Smooth muscle cell (in vitro differentiated cells): ENCODE measurements at regions not wholly inside any gene's neighbourhood (a gene's known extent, or its start where the extent isn't known, plus 50 kb on each side); places are given as distances from the start of the nearest gene placed in this dataset.
A peak's percentile ranks its signal among the peaks of the same experiment; 100 is the strongest.

Source experiments
- DNase-seq: peaks from one replicate; lab custom pipeline; 2025; ENCODE audit not compliant: unreplicated experiment; lab: John Stamatoyannopoulos, UW
- H2AFZ ChIP-seq: fragments of 200-600 bp; sonication (generic); 2 replicates; pipeline ENCODE4 v1.6.0; 2016; ENCODE audit warnings: antibody characterized with exemption, low read depth, mild to moderate bottlenecking
- H3F3A ChIP-seq: fragments of 200-600 bp; sonication (generic); 2 replicates; pipeline ENCODE4 v1.6.0; 2017; ENCODE audit warnings: antibody characterized with exemption, low read depth
- H3K27ac ChIP-seq: fragments of 200-600 bp; sonication (generic); 2 replicates; pipeline ENCODE4 v1.5.1; 2016; ENCODE audit warnings: low read depth, mild to moderate bottlenecking
- H3K27me3 ChIP-seq: fragments of 200-600 bp; sonication (generic); 2 replicates; pipeline ENCODE4 v1.6.1; 2016; ENCODE audit warnings: low read depth, mild to moderate bottlenecking
- H3K36me3 ChIP-seq: fragments of 200-600 bp; sonication (generic); 2 replicates; pipeline ENCODE4 v1.5.1; 2016; ENCODE audit warnings: low read depth
- H3K4me1 ChIP-seq: fragments of 200-600 bp; sonication (generic); 2 replicates; pipeline ENCODE4 v1.5.1; 2016; ENCODE audit warnings: low read depth
- H3K4me2 ChIP-seq: fragments of 200-600 bp; sonication (generic); 2 replicates; pipeline ENCODE4 v1.6.0; 2016; ENCODE audit warnings: mild to moderate bottlenecking
- H3K4me3 ChIP-seq: fragments of 200-600 bp; sonication (generic); 2 replicates; pipeline ENCODE4 v1.5.1; 2016; ENCODE audit warnings: mild to moderate bottlenecking
- H3K79me2 ChIP-seq: fragments of 200-600 bp; sonication (generic); 2 replicates; pipeline ENCODE4 v1.6.0; 2016; ENCODE audit warnings: low read depth, mild to moderate bottlenecking
- H3K9ac ChIP-seq: fragments of 200-600 bp; sonication (generic); 2 replicates; pipeline ENCODE4 v1.6.0; 2016; ENCODE audit warnings: low read depth
- H3K9me3 ChIP-seq: fragments of 200-600 bp; sonication (generic); replicated peaks from 2 replicates; pipeline ENCODE4 v1.5.1; 2016; ENCODE audit warnings: low read depth
- H4K20me1 ChIP-seq: fragments of 200-600 bp; sonication (generic); 2 replicates; pipeline ENCODE4 v1.6.0; 2016; ENCODE audit warnings: low read depth
- CTCF ChIP-seq: fragments of 200-600 bp; sonication (generic); IDR thresholded peaks from 2 replicates; pipeline ENCODE4 v1.5.1; 2017; ENCODE audit warnings: borderline replicate concordance, mild to moderate bottlenecking, antibody characterized with exemption; ENCODE audit not compliant: insufficient read depth, poor library complexity, severe bottlenecking
- WGBS: methylation state at CpG from one replicate; pipeline ENCODE4 v1.1.7; 2016; ENCODE audit warnings: low lambda C conversion rate; 5-methylcytosine and 5-hydroxymethylcytosine counted together

DNA sequence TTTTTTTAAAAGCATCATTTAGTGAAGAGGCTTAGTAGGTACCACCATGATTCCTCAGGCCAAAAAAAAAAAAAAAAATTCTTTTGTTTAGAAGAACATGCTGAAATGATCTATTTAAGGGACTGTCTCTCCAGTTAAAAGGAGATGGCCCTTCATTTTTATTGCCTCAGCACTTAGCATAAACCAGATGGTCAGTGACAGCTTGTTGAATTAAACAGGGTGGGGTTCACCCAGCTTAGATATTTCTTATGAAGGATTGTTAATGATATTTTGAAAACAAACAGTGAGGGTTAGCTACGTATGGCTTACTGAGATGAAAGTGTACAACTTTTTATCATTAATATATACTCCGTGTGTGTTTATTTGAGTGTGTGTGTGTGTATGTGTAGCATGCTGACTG, 203.7 kb downstream of the FAM181B start:
- Histone ChIP-seq H3K4me3 (no peak overlapping the region), H2AFZ (no peak overlapping the region), H3K27me3 (peaks cover 18% of the 10 kb centered on the region), H3K27ac (no peak overlapping the region), H3K36me3 (no peaks in the 10 kb centered on the region), H3K79me2 (no peaks in the 10 kb centered on the region), H3K4me2 (no peak overlapping the region), H3K9me3 (no peaks in the 10 kb centered on the region), H3F3A (no peaks in the 10 kb centered on the region), H4K20me1 (no peaks in the 10 kb centered on the region), H3K4me1 (no peaks in the 10 kb centered on the region), H3K9ac (no peak overlapping the region)
- DNase-seq = no peak
- no peak for TF ChIP-seq CTCF
- WGBS = 61% methylated on average over 2 of the region's 2 CpGs

DNA sequence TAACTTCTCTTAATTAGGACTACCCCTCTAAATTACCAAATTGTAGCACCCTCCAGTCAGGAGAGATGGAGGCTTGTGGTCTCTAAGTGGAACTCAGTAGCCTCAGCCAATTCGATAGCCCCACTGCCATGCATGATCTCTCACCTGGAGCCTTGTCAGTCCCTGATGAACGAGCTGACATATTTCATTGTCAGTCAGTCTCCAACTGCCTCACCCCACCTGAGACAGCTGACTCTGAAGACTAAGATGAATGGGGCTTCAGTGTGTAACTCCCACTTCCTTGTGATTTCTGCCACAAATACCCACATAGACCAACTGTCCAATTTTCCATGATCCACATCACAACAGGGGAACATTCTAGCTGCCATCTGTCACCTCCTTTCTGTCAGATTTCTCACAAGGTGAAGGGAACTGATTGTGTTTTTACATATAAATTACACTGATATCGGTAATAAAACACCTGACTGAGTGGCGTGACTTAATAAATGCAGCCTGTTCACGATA, 206.5 kb downstream of the FAM181B start:
- Histone ChIP-seq H2AFZ (no peak overlapping the region), H3K36me3 (no peaks in the 10 kb centered on the region), H3K4me3 (no peak overlapping the region), H3K79me2 (no peaks in the 10 kb centered on the region), H3K4me1 (peaks cover 5% of the 10 kb centered on the region), H3K27me3 (peaks cover 14% of the 10 kb centered on the region), H4K20me1 (no peaks in the 10 kb centered on the region), H3K9ac (no peak overlapping the region), H3K27ac (no peak overlapping the region), H3F3A (no peaks in the 10 kb centered on the region), H3K4me2 (no peak overlapping the region), H3K9me3 (no peaks in the 10 kb centered on the region)
- no peak for DNase-seq
- TF ChIP-seq CTCF = no peak
- WGBS = 83% methylated on average over 5 of the region's 5 CpGs

DNA sequence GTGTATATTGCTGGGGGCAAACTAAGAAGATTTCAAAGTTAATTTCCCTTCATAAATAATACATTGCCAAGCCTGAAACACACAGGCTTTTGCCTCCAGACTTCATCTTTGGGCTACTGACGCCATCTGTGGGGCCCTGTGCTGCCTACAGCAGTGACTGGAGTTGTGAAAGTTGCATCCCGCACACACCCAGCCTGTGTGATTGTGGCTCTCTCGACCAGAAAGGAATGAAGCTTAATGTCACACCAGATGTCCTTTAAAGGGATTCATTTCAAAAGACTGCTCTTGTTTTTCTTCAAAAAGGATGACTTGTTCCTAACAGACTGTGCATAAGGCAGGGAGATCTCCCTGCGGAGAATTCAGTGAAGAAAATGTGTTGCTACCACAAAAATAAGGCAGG, 210.5 kb downstream of the FAM181B start:
- H3K4me1 ChIP-seq = peaks cover 5% of the 10 kb centered on the region
- no peak overlapping the region for H3K4me3 ChIP-seq
- H4K20me1 ChIP-seq = no peaks in the 10 kb centered on the region
- 38% methylated on average over 4 of the region's 4 CpGs for WGBS
- no peak overlapping the region for H3K27ac ChIP-seq
- H2AFZ ChIP-seq = peak overlapping the region; percentile 42
- H3F3A ChIP-seq = no peaks in the 10 kb centered on the region
- TF ChIP-seq CTCF = peak; percentile 27
- H3K9ac ChIP-seq = no peak overlapping the region
- H3K9me3 ChIP-seq = no peaks in the 10 kb centered on the region
- no peak for DNase-seq
- no peaks in the 10 kb centered on the region for H3K79me2 ChIP-seq
- peak overlapping the region; percentile 17 for H3K4me2 ChIP-seq
- H3K36me3 ChIP-seq = no peaks in the 10 kb centered on the region
- peaks cover 20% of the 10 kb centered on the region for H3K27me3 ChIP-seq

- WGBS = 85% methylated on average over 3 of the region's 3 CpGs
- Histone ChIP-seq H3K36me3 (no peaks in the 10 kb centered on the region), H4K20me1 (no peaks in the 10 kb centered on the region), H3K27me3 (peaks cover 9% of the 10 kb centered on the region), H2AFZ (no peak overlapping the region), H3K4me1 (peaks cover 5% of the 10 kb centered on the region), H3K9me3 (no peaks in the 10 kb centered on the region), H3F3A (no peaks in the 10 kb centered on the region), H3K4me2 (no peak overlapping the region), H3K27ac (no peak overlapping the region), H3K9ac (no peak overlapping the region), H3K4me3 (no peak overlapping the region), H3K79me2 (no peaks in the 10 kb centered on the region)
- TF ChIP-seq CTCF = no peak
- no peak for DNase-seq
These were observed 212.2 kb downstream of the FAM181B start for GRCh38 chr11:82521427-82521826.
